ENCODE measurements at regions not wholly inside any gene's neighbourhood (a gene's known extent, or its start where the extent isn't known, plus 50 kb on each side); places are given as distances from the start of the nearest gene placed in this dataset.

DNA sequence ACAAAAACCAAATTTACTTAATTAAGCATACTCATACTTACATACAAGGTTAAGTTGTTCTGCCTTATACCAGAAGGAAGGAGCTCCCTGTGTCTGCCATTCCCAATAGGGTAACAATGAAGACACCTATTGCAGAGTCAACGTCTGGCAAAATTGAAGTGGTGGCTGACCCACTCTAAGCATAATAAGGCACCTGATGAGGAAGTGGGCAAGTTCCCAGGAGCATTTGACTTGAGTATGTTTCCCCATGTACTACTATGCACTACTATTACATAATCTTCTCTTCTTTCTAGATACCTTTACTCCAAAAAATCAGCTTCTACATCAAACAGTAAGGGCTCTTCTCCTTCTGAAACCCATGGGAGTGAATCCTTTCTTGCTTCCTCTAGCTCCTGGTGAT, 591.5 kb downstream of the PPARGC1A start:
- intact Hi-C loops (cut with DNase I; ENCODE audit: low total_unique reads): no loop called here
- no peak overlapping the region for H3K4me3 ChIP-seq
- TF ChIP-seq POLR2A (IDR thresholded peaks at IDR 0.05): no peak
- H3K4me1 ChIP-seq: no peaks in the 10 kb centered on the region
- no peaks in the 10 kb centered on the region for H3K36me3 ChIP-seq
- no peak for DNase-seq
- H3K27ac ChIP-seq: no peak overlapping the region
- H3K27me3 ChIP-seq: no peaks in the 10 kb centered on the region
- no peaks in the 10 kb centered on the region for H3K9me3 ChIP-seq

DNA sequence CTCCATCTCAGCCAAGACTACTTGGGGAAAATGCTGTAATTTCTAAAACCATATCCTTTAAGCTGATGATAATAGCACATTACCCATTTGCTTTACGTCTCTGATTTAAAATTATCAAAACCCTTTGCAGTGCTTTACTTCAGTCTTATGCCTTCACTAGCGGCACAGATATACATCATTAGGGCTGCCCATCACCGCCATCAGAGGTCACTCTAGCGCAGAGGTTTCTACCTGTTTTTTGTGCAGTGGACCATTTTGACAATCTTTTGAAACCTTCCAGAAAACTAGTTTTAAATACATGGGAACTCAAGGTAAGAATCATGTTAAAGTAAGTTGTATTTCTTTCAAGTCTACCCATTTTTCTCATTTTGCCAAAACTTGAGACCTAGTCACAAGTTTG, 592.5 kb downstream of the PPARGC1A start:
- intact Hi-C loops (cut with DNase I; ENCODE audit: low total_unique reads): no loop called here
- H3K9me3 ChIP-seq: no peaks in the 10 kb centered on the region
- TF ChIP-seq POLR2A (IDR thresholded peaks at IDR 0.05) (no peak), CTCF (IDR thresholded peaks at IDR 0.05) (no peak)
- H3K4me1 ChIP-seq: no peaks in the 10 kb centered on the region
- DNase-seq: no peak
- H3K36me3 ChIP-seq: no peaks in the 10 kb centered on the region
- H3K27me3 ChIP-seq: no peaks in the 10 kb centered on the region
- no peak overlapping the region for H3K27ac ChIP-seq
- H3K4me3 ChIP-seq: no peak overlapping the region

DNA sequence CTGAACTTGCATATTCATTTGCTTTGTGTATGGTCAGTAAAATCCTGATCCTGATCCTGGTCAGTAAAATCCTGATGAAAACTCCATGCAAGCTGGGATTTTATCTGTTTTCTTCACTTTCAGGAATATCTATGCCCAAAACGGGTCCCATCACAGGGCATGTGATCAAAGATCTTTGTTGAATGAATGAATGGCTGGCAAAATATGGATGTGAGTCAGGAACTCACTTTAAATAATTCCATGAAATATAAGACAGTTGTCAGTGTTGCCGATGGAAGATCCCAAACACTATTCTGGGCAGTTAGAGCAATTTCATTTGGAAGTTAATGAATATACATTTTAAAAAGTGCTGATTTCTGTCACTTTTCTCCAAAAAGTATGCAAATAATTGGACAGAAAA, 598.4 kb downstream of the GBA3 start:
- intact Hi-C loops (cut with DNase I; ENCODE audit: low total_unique reads): no loop called here
- DNase-seq: no peak
- Histone ChIP-seq H3K27ac (no peak overlapping the region), H3K36me3 (no peaks in the 10 kb centered on the region), H3K4me3 (no peak overlapping the region), H3K27me3 (no peaks in the 10 kb centered on the region), H3K4me1 (no peaks in the 10 kb centered on the region), H3K9me3 (no peaks in the 10 kb centered on the region)
- TF ChIP-seq CTCF (IDR thresholded peaks at IDR 0.05) (no peak), POLR2A (IDR thresholded peaks at IDR 0.05) (no peak)

- intact Hi-C loops (cut with DNase I; ENCODE audit: low total_unique reads): no loop called here
- Histone ChIP-seq H3K9me3 (no peaks in the 10 kb centered on the region), H3K27me3 (no peaks in the 10 kb centered on the region), H3K36me3 (no peaks in the 10 kb centered on the region), H3K27ac (no peak overlapping the region), H3K4me1 (no peaks in the 10 kb centered on the region), H3K4me3 (no peak overlapping the region)
- no peak for DNase-seq
- no peak for TF ChIP-seq POLR2A (IDR thresholded peaks at IDR 0.05)
- TF ChIP-seq CTCF (IDR thresholded peaks at IDR 0.05): no peak
Observed at GRCh38 chr4:23290656-23291055, 597.9 kb downstream of the GBA3 start.

DNA sequence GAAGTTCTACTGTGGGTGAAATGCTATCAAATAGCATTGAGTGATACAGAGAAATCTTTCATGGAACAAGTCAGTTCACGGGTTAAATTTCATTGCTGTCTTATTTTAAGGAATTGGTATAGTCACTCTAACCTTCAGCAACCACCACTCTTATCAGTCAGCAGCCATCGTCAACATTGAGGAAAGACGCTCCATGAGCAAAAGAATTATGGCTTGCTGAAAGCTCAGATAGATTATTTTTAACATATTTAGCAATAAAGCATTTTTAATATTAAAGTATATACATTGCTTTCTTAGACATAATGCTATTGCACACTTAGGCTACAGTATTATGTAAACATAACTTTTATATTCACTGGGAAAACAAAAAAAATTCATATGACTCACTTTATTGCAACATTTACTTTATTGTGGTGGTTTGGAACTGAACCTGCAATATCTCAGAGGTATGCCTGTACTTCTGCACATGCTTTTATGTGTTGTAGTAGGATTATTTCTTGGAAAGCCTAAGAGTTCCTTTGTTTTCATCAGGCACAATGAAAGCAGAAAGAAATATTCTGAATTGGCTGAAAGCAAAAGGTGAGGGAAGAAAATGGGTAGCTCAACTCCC, 586.7 kb downstream of the GBA3 start:
- DNase-seq: no peak
- H3K9me3 ChIP-seq: no peaks in the 10 kb centered on the region
- H3K27me3 ChIP-seq: no peaks in the 10 kb centered on the region
- no peak overlapping the region for H3K4me3 ChIP-seq
- no peaks in the 10 kb centered on the region for H3K36me3 ChIP-seq
- H3K27ac ChIP-seq: no peak overlapping the region
- TF ChIP-seq CTCF (IDR thresholded peaks at IDR 0.05): no peak
- no peak for TF ChIP-seq POLR2A (IDR thresholded peaks at IDR 0.05)
- intact Hi-C loops (cut with DNase I; ENCODE audit: low total_unique reads): no loop called here
- no peaks in the 10 kb centered on the region for H3K4me1 ChIP-seq

DNA sequence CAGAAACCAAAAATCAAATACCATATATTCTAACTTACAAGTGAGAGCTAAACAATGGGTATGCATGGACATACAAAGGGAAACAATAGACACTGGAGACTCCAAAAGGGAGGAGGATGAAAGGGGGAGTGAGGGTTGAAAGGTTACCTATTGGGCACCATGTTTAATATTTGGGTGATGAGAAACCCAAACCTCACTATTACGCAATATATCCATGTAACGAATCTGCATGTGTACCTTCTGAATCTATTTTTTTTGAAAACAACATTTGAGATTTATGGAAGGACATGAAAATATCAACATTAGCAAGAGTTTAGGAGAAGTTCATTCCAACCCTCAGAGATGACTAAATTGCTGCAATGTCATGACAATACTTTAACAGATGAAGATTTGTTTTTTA, 586.1 kb downstream of the GBA3 start:
- H3K4me1 ChIP-seq: no peaks in the 10 kb centered on the region
- TF ChIP-seq POLR2A (IDR thresholded peaks at IDR 0.05) (no peak), CTCF (IDR thresholded peaks at IDR 0.05) (no peak)
- H3K4me3 ChIP-seq: no peak overlapping the region
- no peak for DNase-seq
- H3K9me3 ChIP-seq: no peaks in the 10 kb centered on the region
- H3K27me3 ChIP-seq: no peaks in the 10 kb centered on the region
- no peak overlapping the region for H3K27ac ChIP-seq
- no peaks in the 10 kb centered on the region for H3K36me3 ChIP-seq
- intact Hi-C loops (cut with DNase I; ENCODE audit: low total_unique reads): no loop called here

Data from uterus (tissue), 3 donors.